K562 (cell line): ENCODE measurements at regions not wholly inside any gene's neighbourhood (a gene's known extent, or its start where the extent isn't known, plus 50 kb on each side); places are given as distances from the start of the nearest gene placed in this dataset.

Experiments
- ATAC-seq: fragments of 200-7000 bp; cut with Tn5 transposase; 3 replicates; pipeline ENCODE4 v1.9.1; 2020; ENCODE audit warnings: moderate library complexity
- BruUV-seq: library from RNA; stranded (reverse); fragments of 400-500 nt; replicated peaks from 2 replicates; lab custom pipeline; 2021; lab: Mats Ljungman, UMichigan
- CTCF ChIA-PET: fragments of 300-600 bp; formaldehyde crosslinking; extraction: SDS; loops from one replicate; lab custom pipeline; 2021; ENCODE audit warnings: low intra/inter-chr PET ratio; lab: Yijun Ruan, JAX
- POLR2A ChIA-PET: fragments of 300-600, 350-650 bp; sonication (Branson Sonifier 250); formaldehyde crosslinking; extraction: SDS; loops from one replicate; lab custom pipeline; 2021; ENCODE audit warnings: antibody characterized with exemption, inconsistent platforms; lab: Yijun Ruan, JAX
- DNase-seq, 4 experiments: peaks; one replicate each; pipeline versions ENCODE4 v3.0.0 to v3.0.0-alpha.2; 2011 to 2018; ENCODE audit warnings: low spot score in 3 of 4, mixed read lengths in 3 of 4; ENCODE audit errors: extremely low read depth in 1 of 4
- FAIRE-seq: peaks from 2 replicates; lab custom pipeline; 2011; peaks lifted over from hg19 to GRCh38; lab: Jason Lieb, UNC
- H2AFZ ChIP-seq: 2 replicates; pipeline ENCODE4 v1.6.0; 2011; ENCODE audit warnings: low read depth, low read length, control low read depth, inconsistent platforms
- H3K27ac ChIP-seq: fragments of 200-600 bp; 3 replicates; pipeline ENCODE4 v1.8.0; 2011; ENCODE audit warnings: low read depth, mild to moderate bottlenecking, control low read depth, inconsistent platforms, low read length, moderate library complexity, mixed read lengths; ENCODE audit errors: extremely low read depth
- H3K27me3 ChIP-seq, 2 experiments: fragments of 300-600 bp in 1 of 2; 2 replicates in 1 of 2; 3 replicates in 1 of 2; pipeline versions ENCODE4 v1.6.0 to v1.8.0; 2011; ENCODE audit warnings: inconsistent platforms in 2 of 2, low read length in 2 of 2, mild to moderate bottlenecking in 1 of 2, mixed read lengths in 1 of 2, moderate library complexity in 1 of 2; ENCODE audit not compliant: control insufficient read depth in 2 of 2, insufficient read depth in 2 of 2
- H3K36me3 ChIP-seq: fragments of 300-600 bp; 3 replicates; pipeline ENCODE4 v1.8.0; 2011; ENCODE audit warnings: mild to moderate bottlenecking, low read length, inconsistent platforms; ENCODE audit not compliant: control insufficient read depth, insufficient read depth
- H3K4me1 ChIP-seq, 2 experiments: fragments of 200-600 bp in 1 of 2; replicated peaks in 1 of 2; 2 replicates in 1 of 2; 3 replicates in 1 of 2; pipeline versions ENCODE4 v1.5.1 to v1.8.0; 2011; ENCODE audit warnings: inconsistent platforms in 2 of 2, low read length in 2 of 2, mild to moderate bottlenecking in 1 of 2, mixed read lengths in 1 of 2, moderate library complexity in 1 of 2; ENCODE audit not compliant: control insufficient read depth in 2 of 2, insufficient read depth in 2 of 2
- H3K4me2 ChIP-seq: 2 replicates; pipeline ENCODE4 v1.6.1; 2011; ENCODE audit warnings: low read length, control low read depth, inconsistent platforms, mixed read lengths; ENCODE audit not compliant: insufficient read depth
- H3K4me3 ChIP-seq: fragments of 200-600 bp; sonication (generic), shearing (Covaris generic); 2 replicates; pipeline ENCODE4 v1.5.1; 2016; ENCODE audit warnings: control low read depth, inconsistent platforms
- H3K79me2 ChIP-seq: fragments of 200-600 bp; 3 replicates; pipeline ENCODE4 v1.8.0; 2011; ENCODE audit warnings: low read length, inconsistent platforms; ENCODE audit not compliant: control insufficient read depth, insufficient read depth
- H3K9ac ChIP-seq, 2 experiments: 2 replicates each; pipeline versions ENCODE4 v1.6.0 to v1.6.1; 2011; ENCODE audit warnings: low read depth in 2 of 2, low read length in 2 of 2, control low read depth in 1 of 2, inconsistent platforms in 1 of 2, mild to moderate bottlenecking in 1 of 2, mixed read lengths in 1 of 2; ENCODE audit not compliant: insufficient read depth in 1 of 2
- H3K9me1 ChIP-seq: one replicate; pipeline ENCODE4 v1.6.0; 2011; ENCODE audit warnings: inconsistent platforms, mild to moderate bottlenecking, low read length, moderate library complexity; ENCODE audit not compliant: control insufficient read depth, insufficient read depth
- H3K9me3 ChIP-seq: replicated peaks from 2 replicates; pipeline ENCODE4 v1.5.1; 2011; ENCODE audit warnings: low read depth, low read length, inconsistent platforms; ENCODE audit not compliant: control insufficient read depth, insufficient read depth
- H4K20me1 ChIP-seq: replicated peaks from 2 replicates; pipeline ENCODE4 v1.6.1; 2011; ENCODE audit warnings: low read length, inconsistent platforms, mixed read lengths; ENCODE audit not compliant: control insufficient read depth, insufficient read depth
- PTBP1 ChIP-seq: fragments of 200-400 bp; formaldehyde crosslinking; IDR thresholded peaks from 2 replicates; pipeline ENCODE4 v1.6.1; 2017; ENCODE audit warnings: low read depth, low read length
- PURB ChIP-seq: sonication (generic); formaldehyde crosslinking; IDR thresholded peaks from 2 replicates; pipeline ENCODE4 v1.9.0; 2021; ENCODE audit warnings: low read depth, mild to moderate bottlenecking, missing genetic modification reagents
- ZFX ChIP-seq: sonication (generic); formaldehyde crosslinking; IDR thresholded peaks from 2 replicates; pipeline ENCODE4 v1.8.0; 2022; ENCODE audit warnings: mild to moderate bottlenecking, missing genetic modification reagents, moderate library complexity
- ZNF212 ChIP-seq: fragments of 450-650 bp; formaldehyde crosslinking; IDR thresholded peaks from 2 replicates; pipeline ENCODE4 v1.4.0; 2020; ENCODE audit warnings: mild to moderate bottlenecking
- ZNF24 ChIP-seq: fragments of 450-650 bp; IDR thresholded peaks from 2 replicates; pipeline ENCODE4 v1.6.1; 2016
- WGBS: fragments of 100-300 bp; shearing (Covaris generic); methylation state at CpG from one replicate; pipeline ENCODE4 v1.1.6; 2016; ENCODE audit warnings: low coverage, mixed read lengths; ENCODE audit not compliant: insufficient coverage; ENCODE audit errors: missing lambda C conversion rate; 5-methylcytosine and 5-hydroxymethylcytosine counted together
- in situ Hi-C: fragments of 300-500 bp; cut with MboI; formaldehyde crosslinking; loops from 4 replicates; pipeline ENCODE4 v1.15.0; 2018; ENCODE audit warnings: inconsistent platforms, mixed read lengths
- intact Hi-C: fragments of 100-400 bp; cut with micrococcal nuclease; formaldehyde crosslinking; loops from 2 replicates; pipeline ENCODE4 v1.14.2; 2022
- TF ChIP-seq, protein P1 (sequence below): fragments of 200-800 bp; sonication (Bioruptor generic); IDR thresholded peaks from 2 replicates; pipeline ENCODE4 v1.6.1; 2017; ENCODE audit warnings: missing genetic modification characterization, missing compliant biosample characterization
- TF ChIP-seq, protein P2 (sequence below): fragments of 450-650 bp; IDR thresholded peaks from 2 replicates; pipeline ENCODE4 v1.6.1; 2016; ENCODE audit warnings: missing biosample characterization, missing genetic modification characterization

DNA sequence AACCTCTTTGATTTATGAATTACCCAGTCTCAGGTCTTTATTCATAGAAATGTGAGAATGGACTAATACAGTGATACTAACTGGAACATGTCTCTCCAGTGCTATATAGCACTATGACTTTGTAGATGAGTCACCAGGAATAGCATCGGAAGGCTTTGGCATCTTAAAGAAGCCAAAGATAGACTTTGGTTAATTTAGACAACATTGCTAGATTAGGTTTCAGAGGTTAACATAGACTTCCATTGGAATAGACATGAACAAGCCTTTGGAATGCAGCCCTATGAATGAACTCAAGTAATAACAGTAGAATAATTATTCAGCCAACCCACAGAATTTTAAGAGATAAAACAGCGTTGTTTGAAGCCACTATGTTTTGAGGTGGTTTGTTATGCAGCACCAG lies 169.2 kb downstream of the HGF start:
- Histone ChIP-seq H3K36me3 (no peaks in the 10 kb centered on the region), H3K9ac (no peak overlapping the region), H3K9me3 (no peaks in the 10 kb centered on the region; the same call in none of the 2 replicates), H2AFZ (no peak overlapping the region), H4K20me1 (no peaks in the 10 kb centered on the region), H3K79me2 (no peaks in the 10 kb centered on the region), H3K4me3 (no peak overlapping the region), H3K4me2 (no peak overlapping the region), H3K9me1 (no peaks in the 10 kb centered on the region), H3K27me3 (no peaks in the 10 kb centered on the region), H3K4me1 (no peaks in the 10 kb centered on the region), H3K27ac (no peak overlapping the region)
- WGBS, result 0% methylated on average over 2 of the region's 2 CpGs
- no peak for DNase-seq
- no peak for TF ChIP-seq ZNF24
- TF ChIP-seq, protein P1, sequence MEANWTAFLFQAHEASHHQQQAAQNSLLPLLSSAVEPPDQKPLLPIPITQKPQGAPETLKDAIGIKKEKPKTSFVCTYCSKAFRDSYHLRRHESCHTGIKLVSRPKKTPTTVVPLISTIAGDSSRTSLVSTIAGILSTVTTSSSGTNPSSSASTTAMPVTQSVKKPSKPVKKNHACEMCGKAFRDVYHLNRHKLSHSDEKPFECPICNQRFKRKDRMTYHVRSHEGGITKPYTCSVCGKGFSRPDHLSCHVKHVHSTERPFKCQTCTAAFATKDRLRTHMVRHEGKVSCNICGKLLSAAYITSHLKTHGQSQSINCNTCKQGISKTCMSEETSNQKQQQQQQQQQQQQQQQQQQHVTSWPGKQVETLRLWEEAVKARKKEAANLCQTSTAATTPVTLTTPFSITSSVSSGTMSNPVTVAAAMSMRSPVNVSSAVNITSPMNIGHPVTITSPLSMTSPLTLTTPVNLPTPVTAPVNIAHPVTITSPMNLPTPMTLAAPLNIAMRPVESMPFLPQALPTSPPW (CRISPR knock-in tag), result no peak
- TF ChIP-seq ZFX, result no peak
- TF ChIP-seq PURB (CRISPR knock-in tag), result no peak
- no peak for TF ChIP-seq PTBP1
- no peak for TF ChIP-seq ZNF212 (CRISPR knock-in tag)
- TF ChIP-seq, protein P2, sequence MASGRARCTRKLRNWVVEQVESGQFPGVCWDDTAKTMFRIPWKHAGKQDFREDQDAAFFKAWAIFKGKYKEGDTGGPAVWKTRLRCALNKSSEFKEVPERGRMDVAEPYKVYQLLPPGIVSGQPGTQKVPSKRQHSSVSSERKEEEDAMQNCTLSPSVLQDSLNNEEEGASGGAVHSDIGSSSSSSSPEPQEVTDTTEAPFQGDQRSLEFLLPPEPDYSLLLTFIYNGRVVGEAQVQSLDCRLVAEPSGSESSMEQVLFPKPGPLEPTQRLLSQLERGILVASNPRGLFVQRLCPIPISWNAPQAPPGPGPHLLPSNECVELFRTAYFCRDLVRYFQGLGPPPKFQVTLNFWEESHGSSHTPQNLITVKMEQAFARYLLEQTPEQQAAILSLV, result no peak
- no peak for FAIRE-seq
- no peak for ATAC-seq
- no TSS peak for BruUV-seq
- ChIA-PET POLR2A (no interaction called here), CTCF (interaction anchor here (0.6 kb wide), 1 partner anchor 487 kb away, joined by 4 read pairs; no protein-coding TSS in a partner anchor)
- in situ Hi-C loops (no loop called here), intact Hi-C loops (no loop called here)
